GM18519 (cell line): ENCODE measurements at regions not wholly inside any gene's neighbourhood (a gene's known extent, or its start where the extent isn't known, plus 50 kb on each side); places are given as distances from the start of the nearest gene placed in this dataset.
"Not testable (repeated sequence)": the region's sequence is repeated elsewhere in the genome, so short reads cannot be mapped to it uniquely, and the experiment has no call there.

ENCODE experiments used
- ATAC-seq: cut with Tn5 transposase; IDR thresholded peaks from one replicate; pipeline ENCODE4 v1.9.1; 2021; ENCODE audit warnings: mild to moderate bottlenecking, moderate library complexity; ENCODE audit not compliant: unreplicated experiment, low FRiP score

DNA sequence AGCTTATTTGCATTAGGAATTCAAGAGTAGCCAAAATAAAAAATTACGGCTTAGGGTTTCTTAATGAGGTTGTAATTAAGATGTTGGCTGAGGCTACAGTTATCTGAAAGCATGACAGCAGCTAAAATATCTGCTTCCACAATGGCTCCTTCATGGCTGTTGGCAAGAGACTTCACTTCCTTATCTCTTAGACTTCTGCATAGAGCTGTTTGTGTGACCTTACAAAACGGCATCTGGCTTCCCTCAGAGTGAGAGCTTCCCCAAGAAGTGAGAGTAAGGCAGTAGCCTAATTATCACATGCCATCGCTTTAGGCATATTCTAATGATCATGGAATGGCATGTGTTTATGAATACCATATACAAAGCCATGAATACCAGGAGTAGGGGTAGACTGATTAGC, 57.6 kb downstream of the CCDC59 start:
- no peak for ATAC-seq

DNA sequence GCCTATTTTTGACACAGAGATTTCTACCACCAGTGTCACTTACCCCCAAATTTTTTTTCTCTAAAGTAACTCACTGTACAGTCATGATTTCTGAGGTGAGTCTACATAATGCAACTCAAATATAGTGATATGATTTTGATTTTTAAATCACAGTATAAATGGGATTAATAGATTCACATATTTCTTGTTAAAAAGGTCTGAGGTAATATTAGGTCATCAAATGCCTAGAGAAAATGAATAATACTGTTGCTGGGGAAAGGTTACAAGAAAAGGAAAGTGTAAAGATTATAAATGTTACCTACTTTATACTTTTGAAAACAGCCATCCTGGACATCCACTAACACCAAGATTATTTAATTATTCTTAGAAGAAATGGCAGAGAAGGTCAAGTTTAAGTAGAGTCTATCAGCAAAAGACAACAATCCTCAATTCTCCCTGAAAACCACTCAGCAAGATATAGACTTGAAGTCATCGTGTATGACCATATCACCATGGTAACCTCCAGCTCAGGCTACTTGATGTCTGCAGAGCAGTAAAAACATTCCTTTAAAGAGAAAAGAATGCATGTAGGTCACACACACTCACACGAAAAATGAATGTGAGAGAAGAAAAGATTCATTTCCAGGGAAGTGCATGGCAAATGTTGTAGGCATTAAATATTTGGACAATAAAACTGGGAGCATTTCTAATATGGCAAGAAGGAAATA, 58.7 kb downstream of the CCDC59 start:
- no peak for ATAC-seq

DNA sequence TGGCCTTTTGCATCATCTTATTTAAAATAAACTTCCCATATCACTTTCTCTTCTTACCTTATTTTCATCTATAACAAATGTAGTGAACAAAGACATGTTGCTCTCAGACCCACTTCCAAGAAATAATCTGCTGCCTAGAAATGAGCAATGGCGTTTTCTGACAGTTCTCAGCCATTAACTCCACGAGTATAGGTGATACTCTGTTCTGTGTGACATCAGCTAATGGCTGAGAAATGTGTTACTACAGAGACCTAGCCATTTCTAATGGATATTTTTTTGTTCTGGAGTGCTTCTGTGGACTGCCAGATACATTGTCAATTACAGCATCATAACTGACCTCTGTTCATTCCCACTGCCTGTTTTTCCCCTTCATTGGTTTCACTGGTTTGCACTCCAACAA, 67.8 kb downstream of the CCDC59 start:
- no peak for ATAC-seq

DNA sequence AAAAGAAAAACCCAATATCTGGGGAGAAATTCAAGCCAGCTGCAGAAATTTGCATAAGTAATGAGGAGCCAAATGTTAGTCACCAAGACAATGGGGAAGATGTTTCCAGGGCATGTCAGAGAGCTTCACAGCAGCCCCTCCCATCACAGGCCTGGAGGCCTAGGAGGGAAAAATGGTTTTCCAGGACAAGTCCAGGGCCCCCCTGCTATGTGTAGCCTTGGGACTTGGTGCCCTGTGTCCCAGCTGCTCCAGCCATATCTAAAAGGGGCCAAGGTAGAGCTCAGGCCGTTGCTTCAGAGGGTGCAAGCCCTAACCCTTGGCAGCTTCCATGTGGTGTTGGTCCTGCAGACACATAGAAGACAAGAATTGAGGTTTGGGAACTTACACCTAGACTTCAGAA, 76.9 kb downstream of the CCDC59 start:
- not testable (repeated sequence) for ATAC-seq

DNA sequence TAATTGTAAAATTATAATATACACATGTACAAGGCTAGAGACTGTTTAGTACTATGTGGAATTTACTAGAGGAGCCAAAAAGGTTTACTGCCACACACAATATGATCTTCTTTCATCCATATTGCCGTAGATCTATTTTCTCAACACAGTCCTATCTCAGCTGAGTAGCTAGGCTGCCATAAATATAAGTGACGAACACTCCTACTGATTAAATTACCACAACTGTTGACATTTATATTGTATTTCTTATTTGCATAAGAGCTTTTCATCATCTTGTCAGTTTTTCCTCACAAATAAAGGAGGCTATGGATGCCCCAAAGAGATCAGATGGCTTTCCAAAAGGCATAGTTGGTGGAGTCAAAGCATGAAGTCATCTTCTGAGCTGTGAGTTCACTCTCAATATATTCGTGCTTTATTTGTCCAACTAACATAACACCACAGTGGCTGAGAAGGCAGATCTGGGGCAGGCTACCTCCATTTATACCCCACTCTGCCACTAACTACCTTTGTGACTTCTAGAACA, 78.6 kb downstream of the CCDC59 start:
- ATAC-seq: no peak

DNA sequence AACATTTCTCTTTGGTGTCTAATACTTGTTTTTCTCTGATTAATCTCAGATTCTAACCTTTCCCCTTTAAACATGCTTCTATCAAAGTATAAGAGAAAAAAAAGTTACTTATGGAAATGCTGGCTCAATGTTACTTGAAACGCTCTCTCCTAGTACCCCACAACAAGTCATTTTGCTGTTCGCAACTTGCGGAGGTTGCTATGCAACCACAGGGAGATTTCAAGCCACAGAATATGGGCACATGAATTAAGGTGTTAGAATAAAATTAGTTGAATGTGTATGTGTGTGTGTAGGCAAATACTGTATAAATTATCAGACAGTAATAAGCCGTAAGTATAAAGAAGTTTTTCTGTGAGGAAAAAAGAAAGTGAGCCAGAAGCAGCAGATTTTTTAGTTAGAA, 80.6 kb downstream of the CCDC59 start:
- ATAC-seq: no peak

DNA sequence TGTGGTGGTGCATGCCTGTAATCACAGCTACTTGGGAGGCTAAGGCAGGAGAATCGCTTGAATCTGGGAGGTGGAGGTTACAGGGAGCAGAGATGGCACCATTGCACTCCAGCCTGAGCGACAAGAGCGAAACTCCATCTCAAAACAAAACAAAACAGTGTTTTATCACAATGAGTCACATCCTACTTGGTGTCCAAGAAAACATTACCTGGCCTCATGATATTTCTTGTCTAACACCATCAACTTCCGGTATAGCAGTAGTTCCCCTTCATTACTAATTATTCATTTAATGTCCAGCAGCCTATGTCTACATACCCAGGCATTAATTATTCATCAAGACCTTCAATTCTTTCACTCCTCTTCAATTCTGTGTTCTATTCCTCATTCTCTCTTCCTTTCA, 115.5 kb downstream of the CCDC59 start:
- no peak for ATAC-seq

DNA sequence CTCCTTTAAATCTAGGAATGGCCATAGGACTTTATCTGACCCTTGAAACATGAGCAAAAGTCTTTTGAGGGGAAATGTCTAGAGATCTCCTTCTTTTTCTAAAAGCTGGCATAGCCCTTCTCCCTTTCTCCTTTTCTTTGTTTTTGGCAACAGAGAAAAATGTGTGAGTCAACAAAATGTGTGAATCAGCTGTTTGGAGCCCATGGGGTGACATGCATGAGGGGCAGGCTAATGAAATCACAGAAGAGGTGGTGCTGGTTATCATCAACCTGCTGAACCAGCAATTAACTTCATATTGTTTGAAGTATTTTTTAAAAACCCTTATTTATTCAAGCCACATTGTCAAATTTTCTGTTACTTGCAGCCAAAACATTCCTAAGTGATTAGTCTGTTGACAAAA, 132.3 kb downstream of the CCDC59 start:
- no peak for ATAC-seq

DNA sequence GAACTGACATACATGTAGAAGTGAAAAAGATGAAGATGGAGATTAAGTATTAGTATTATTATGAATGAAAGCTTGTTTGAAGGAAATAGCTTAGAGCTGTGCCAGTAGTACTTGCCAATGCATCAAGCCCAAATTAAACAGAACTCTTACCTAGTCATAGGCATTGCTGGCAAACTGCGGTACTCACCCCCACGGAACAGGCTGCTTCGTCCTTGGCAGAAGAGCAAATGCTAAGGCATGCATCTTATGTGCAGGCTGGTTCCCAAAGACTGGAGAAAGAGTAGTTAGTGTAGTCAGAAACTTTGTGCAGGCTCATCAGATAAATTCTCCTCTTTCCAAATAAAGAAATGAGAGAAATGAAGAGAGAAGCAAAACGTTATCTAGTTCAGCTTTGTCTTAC, 134.8 kb downstream of the CCDC59 start:
- ATAC-seq: no peak

DNA sequence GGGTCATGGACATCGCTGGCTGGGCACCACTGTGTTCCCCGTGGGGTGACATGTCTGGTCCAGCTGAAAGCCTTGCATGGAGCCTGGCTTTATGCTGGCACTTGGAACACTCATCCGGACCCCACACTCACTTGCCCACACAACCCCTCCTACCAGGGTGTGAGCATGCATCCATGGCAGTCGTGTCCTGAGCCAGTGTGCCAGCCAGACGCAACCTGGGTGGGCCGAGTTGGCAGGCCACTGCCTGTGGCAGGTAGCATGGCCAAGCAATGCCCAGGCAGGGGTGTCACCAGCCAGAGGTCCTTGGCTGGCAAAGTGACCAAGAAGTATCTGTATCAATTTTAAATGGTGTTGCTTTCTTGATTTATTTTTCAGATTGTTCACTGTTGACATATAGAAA, 141.7 kb downstream of the CCDC59 start:
- no peak for ATAC-seq

DNA sequence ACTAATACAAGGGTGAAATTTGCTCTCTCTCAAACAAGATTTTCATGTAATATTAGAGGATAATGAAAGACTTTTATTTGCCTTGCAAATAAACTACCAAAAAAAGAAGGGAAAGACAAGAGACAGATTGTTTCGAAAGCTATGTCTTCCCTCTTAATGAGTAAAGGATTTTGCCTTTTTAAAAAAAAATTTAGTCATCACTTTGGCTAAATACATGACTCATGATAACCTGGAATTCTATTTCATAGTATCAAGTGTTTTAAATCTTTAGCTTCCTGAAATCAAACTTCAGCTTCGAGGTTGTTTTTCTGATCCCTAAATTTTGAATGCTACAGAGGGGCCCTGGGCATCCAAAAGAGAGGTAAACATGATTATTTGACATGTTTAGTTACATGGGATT, 144.4 kb downstream of the CCDC59 start:
- no peak for ATAC-seq

DNA sequence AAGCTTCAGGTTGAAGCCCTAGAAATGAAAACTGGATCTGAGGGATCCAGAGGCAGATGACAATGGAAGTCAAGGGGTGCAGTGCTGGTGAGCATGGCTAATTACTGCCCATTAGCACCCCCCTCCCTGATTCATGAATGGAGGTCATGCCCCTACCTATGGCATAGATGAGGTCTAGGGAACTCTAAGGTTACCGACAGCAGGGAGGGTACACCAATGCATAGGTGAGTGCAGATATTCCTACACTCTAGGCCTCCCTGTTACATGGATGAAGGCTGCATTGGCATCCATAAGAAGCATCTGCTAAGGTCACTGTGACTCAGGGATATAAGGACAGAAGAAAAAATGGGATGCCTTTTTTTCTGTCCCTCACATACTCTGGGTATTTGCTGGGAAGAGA, 147.3 kb downstream of the CCDC59 start:
- no peak for ATAC-seq

DNA sequence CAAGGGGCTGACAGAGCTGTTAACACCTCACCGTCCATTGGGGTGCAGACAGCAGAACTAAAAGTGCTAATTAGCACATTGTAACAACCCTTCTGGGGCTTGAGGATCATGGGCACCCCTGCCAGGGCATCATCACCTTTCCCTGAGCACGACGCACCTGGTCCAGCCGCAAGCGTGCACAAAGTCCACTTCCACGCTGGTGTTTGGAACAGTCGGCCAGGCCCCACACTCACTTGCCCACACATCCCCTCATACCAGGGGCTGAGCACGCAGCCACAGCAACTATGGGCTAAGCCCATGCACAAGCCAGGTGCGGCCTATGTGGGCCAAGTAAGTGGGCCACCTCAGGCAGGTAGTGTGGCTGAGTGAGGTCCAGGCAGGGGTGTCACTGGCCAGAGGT, 148.7 kb downstream of the CCDC59 start:
- no peak for ATAC-seq

DNA sequence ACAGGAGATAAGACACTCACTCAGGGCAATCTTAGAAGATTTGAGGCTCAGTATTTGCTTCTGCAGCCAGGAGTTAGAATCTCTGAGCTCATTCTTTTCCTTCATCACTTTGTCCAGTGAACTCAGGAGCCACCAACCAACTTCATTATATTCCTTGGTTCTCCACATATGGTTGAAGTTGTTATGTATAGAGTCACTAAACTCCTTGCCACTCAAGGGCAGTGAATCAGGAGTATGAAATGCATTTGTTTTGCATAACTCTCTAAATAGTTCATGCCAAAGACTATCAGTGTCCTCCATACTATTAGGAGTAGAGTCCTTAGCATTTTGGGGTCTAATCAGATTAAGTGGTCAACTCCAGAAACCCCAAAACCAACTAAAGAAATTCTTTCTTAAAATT, 150.6 kb downstream of the CCDC59 start:
- no peak for ATAC-seq

DNA sequence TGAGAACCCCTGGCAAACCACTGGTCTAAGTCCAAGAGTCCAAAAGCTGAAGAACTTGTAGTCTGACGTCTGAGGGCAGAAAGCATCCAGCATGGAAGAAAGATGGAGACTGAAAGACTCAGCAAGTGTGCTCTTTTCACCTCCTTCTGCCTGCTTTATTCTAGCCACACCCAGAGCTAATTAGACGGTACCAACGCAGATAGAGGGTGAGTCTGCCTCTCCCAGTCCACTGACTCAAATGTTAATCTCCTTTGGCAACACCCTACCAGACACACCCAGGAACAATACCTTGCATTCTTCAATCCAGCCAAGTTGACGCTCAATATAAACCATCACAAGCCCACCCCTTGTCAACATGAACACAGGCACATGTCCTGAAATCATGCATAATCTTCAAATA, 155.1 kb downstream of the CCDC59 start:
- no peak for ATAC-seq

DNA sequence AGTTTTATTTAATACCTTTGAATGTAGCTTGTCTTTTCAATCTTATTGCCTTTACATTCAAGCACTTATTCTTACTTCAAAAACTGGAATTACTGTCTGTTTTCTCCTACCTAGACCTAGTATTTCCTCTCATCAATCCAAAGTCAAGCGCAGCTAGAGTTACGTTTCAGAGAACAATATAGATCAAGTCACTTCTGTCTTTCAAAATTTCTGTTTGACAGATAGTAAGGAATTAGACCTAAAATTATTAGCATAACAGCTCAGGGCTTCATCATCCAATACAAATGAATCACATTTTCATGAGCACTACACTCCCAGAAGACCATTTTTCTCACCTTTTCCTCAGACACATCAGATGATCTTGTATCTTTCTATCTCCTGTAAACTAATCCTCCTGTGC, 170.6 kb downstream of the CCDC59 start:
- ATAC-seq: no peak

DNA sequence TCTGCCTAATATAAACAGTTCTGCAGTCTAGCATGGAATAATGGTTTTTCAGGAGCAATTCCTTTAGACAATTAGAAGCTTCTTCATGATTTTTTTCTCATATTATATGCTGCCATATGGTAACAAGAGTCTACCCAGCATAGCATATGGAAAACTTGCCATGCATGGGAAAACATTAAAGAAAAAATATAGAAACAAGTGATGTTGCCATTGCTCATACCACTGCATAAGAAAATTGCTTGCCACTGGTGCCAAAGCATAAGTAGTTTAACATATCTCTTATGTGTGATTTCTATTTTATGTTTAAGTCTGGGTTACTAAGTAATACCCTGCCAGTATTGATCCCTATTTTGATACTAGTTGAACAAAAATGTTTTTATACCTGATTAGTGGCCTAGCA, 171.2 kb downstream of the CCDC59 start:
- no peak for ATAC-seq

DNA sequence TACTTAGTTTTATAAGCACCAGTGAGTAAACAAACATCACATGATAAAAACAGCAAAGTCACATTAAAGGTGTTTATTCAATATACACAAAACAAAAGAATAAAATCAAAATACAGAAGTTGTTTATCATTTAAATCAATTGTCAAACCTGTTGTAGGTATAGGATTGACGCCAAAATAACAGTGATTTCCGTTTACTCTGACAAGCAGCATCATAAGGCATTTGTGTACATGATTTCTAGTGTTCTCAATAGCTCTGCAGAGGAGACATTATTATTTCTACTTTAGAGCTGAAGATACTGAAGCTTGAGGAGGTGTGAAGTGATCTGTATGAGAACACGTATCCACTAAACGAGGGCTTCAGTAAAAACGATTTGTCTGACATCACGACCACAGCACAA, 171.9 kb downstream of the CCDC59 start:
- no peak for ATAC-seq

DNA sequence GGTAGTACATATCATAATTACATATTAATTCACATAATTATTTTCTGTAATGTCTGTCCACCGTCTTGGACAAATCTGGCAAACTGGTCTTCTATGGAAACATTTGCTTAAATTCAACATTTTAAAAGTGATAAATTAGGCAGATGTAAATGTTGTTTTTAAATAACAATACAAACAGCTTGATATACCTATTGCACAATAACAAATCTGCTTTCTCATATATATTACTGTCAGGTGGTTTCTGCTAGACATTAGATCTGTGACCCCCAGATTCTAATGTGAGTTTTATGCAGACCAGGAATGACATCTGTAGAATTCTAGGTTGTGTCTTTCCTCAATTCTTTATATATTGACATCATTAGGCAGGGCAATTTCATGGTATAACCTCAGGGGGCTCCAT, 173.3 kb downstream of the CCDC59 start:
- no peak for ATAC-seq

DNA sequence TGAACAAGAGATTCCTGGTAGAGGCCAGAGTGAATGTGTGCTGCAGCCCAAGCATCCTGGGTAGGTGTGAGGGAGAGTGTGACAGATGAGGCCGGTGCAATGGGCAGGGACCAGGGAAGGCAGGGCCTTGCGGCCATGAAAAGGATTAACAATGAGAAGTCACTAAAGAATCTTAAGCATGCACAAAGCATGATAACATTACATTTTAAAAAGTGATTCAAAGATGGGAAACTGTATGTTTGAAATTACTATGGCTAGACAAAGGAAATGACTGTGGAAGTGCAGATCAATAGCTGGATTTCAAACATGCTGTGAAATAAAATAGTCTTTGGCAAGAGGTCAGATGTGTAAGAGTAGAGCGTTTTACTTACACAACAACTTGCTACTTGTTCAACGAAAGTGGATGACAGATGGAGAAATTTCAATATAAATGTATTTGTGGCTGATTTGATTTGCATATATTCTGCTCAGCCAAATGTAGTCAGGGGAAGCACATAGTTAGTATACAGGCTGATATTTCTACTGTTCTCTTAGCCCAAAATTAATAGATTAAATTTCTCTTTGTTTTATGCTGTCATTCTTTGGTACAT, 175.5 kb downstream of the CCDC59 start:
- no peak for ATAC-seq

DNA sequence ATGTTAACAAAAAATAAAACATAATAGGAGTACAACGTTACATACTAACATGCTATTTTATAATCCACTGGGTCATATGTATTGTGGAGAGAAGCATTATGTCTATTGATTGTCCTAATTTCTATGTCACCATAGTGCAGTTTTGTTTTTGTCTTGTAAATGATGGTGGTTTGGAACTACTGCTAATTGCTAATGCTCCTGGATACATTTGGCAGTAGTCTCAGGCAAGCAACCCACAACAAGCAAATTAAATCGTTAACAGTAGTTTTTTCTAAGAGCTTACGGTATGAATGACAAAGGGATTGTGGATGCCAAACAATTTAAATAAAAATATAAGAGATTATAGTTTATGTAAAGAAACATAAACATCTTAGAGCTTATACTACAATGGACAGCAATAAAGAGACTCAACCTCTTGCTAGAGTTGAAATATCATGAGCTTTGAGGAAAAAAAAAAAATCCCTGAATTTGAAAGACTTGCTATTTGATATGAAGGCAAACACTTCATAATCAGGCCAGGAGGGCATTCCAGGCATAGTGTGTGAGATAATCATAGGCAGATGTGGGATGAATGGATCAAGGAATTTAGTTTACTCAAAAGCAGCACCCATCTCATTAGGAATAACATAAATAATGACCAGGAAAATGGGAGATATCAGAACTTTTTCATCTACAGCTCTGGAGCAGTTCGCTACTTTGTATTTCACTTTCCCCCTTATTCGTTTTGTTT, 181.3 kb downstream of the CCDC59 start:
- no peak for ATAC-seq

DNA sequence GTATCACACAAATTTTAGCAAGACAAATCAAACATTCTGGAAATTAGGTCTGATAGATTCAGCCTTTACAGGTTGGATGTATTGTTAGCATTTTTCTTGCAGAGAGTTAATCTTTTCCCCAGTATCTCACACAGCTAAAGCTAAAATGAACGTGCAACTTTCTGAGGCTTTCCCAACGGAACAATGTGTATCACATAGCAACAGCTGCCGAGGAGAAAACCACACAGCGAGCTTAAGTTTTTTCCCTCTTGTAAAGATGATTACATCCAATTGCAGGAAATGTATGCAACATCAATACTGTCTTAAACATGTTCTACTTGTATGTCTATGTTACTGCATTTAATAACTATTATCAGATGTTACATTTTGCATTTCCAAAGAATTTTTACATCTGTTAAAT, 182.2 kb downstream of the CCDC59 start:
- ATAC-seq: no peak
